ENCODE measurements at regions not wholly inside any gene's neighbourhood (a gene's known extent, or its start where the extent isn't known, plus 50 kb on each side); places are given as distances from the start of the nearest gene placed in this dataset.

GRCh38 chr11:128242451-128242850, 344.9 kb downstream of the ETS1 start:
- TF ChIP-seq CTCF (conservative IDR thresholded peaks at IDR 0.05 in 1 of 2, IDR thresholded peaks at IDR 0.05 in 1 of 2; ENCODE audit: extremely low read depth in 1 of 2, insufficient read depth in 1 of 2, low read depth in 1 of 2, low read length in 2 of 2) = no peak
- no peak for TF ChIP-seq EZH2 (IDR thresholded peaks at IDR 0.05; ENCODE audit: borderline replicate concordance, low read length)
